MCF 10A (cell line): ENCODE measurements at regions not wholly inside any gene's neighbourhood (a gene's known extent, or its start where the extent isn't known, plus 50 kb on each side); places are given as distances from the start of the nearest gene placed in this dataset.
A peak's percentile ranks its signal among the peaks of the same experiment; 100 is the strongest.
"Not testable (repeated sequence)": the region's sequence is repeated elsewhere in the genome, so short reads cannot be mapped to it uniquely, and the experiment has no call there.

ENCODE experiments used
- BruUV-seq: library from RNA; stranded (reverse); fragments of 400-500 nt; replicated peaks from 2 replicates; lab custom pipeline; 2021; lab: Mats Ljungman, UMichigan
- CTCF ChIA-PET: fragments of 300-600 bp; sonication (Branson Sonifier 250); formaldehyde crosslinking; extraction: SDS; loops from one replicate; lab custom pipeline; 2021; ENCODE audit warnings: antibody characterized with exemption, inconsistent platforms; lab: Yijun Ruan, JAX
- POLR2A ChIA-PET: fragments of 300-600, 350-650 bp; sonication (Branson Sonifier 250); formaldehyde crosslinking; extraction: SDS; loops from one replicate; lab custom pipeline; 2020; ENCODE audit warnings: antibody characterized with exemption, inconsistent platforms; lab: Yijun Ruan, JAX
- DNase-seq: peaks from one replicate; pipeline ENCODE4 v3.0.0-alpha.2; 2018; ENCODE audit not compliant: unreplicated experiment
- H3K27ac Mint-ChIP-seq: one replicate; pipeline ENCODE4 v1.8.0; 2022; ENCODE audit warnings: mild to moderate bottlenecking, low read depth, mixed read lengths; ENCODE audit not compliant: unreplicated experiment
- H3K27me3 Mint-ChIP-seq: one replicate; pipeline ENCODE4 v1.8.0; 2022; ENCODE audit warnings: mixed read lengths; ENCODE audit not compliant: insufficient read depth, unreplicated experiment
- H3K36me3 Mint-ChIP-seq: one replicate; pipeline ENCODE4 v1.8.0; 2022; ENCODE audit warnings: mild to moderate bottlenecking, moderate library complexity, mixed read lengths; ENCODE audit not compliant: insufficient read depth, unreplicated experiment
- H3K4me1 Mint-ChIP-seq: one replicate; pipeline ENCODE4 v1.8.0; 2022; ENCODE audit warnings: mixed read lengths; ENCODE audit not compliant: insufficient read depth, unreplicated experiment
- H3K4me3 Mint-ChIP-seq: one replicate; pipeline ENCODE4 v1.8.0; 2022; ENCODE audit warnings: mild to moderate bottlenecking, moderate library complexity, mixed read lengths; ENCODE audit not compliant: unreplicated experiment
- H3K9me3 Mint-ChIP-seq: one replicate; pipeline ENCODE4 v1.8.0; 2022; ENCODE audit warnings: mixed read lengths; ENCODE audit not compliant: unreplicated experiment
- intact Hi-C: fragments of 100-400 bp; cut with micrococcal nuclease; formaldehyde crosslinking; loops from 2 replicates; pipeline ENCODE4 v1.14.1; 2022
- TF ChIP-seq, protein P1 (sequence below): fragments of 200-600 bp; IDR thresholded peaks from one replicate; pipeline ENCODE4 v1.8.0; 2022; ENCODE audit warnings: antibody characterized with exemption, mild to moderate bottlenecking; ENCODE audit not compliant: unreplicated experiment

DNA sequence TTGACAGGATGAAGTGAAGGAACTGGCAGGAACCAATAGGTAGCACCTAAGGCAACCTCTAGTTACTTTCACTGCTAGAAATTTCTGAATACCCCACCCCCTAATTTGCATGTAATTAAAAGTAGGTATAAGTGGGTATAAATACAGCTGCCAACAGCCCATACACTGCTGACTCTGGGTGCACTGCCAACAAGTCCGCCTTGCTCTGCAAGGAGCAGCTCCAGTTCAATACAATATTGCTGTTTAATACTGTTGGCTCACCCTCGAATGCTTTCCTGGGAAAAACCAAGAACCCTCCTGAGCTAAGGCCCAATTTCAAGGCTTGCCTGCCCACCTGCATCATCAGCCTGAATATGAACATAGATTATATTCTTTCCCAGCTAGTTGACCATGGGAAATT lies 981.9 kb downstream of the ADGRL2 start:
- Mint-ChIP-seq H3K27me3 (no peaks in the 10 kb centered on the region), H3K27ac (no peak overlapping the region), H3K36me3 (no peaks in the 10 kb centered on the region), H3K4me3 (no peak overlapping the region), H3K4me1 (no peaks in the 10 kb centered on the region), H3K9me3 (no peaks in the 10 kb centered on the region)
- DNase-seq: no peak
- CTCF ChIA-PET: interaction anchor here (0.6 kb wide), 1 partner anchor 735 kb away, joined by 3 read pairs; no protein-coding TSS in a partner anchor
- TF ChIP-seq, protein P1, sequence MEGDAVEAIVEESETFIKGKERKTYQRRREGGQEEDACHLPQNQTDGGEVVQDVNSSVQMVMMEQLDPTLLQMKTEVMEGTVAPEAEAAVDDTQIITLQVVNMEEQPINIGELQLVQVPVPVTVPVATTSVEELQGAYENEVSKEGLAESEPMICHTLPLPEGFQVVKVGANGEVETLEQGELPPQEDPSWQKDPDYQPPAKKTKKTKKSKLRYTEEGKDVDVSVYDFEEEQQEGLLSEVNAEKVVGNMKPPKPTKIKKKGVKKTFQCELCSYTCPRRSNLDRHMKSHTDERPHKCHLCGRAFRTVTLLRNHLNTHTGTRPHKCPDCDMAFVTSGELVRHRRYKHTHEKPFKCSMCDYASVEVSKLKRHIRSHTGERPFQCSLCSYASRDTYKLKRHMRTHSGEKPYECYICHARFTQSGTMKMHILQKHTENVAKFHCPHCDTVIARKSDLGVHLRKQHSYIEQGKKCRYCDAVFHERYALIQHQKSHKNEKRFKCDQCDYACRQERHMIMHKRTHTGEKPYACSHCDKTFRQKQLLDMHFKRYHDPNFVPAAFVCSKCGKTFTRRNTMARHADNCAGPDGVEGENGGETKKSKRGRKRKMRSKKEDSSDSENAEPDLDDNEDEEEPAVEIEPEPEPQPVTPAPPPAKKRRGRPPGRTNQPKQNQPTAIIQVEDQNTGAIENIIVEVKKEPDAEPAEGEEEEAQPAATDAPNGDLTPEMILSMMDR: no peak
- POLR2A ChIA-PET: interaction anchor here (0.6 kb wide), 1 partner anchor 344 kb away, joined by 4 read pairs; no protein-coding TSS in a partner anchor
- no TSS peak for BruUV-seq
- intact Hi-C loops: no loop called here

DNA sequence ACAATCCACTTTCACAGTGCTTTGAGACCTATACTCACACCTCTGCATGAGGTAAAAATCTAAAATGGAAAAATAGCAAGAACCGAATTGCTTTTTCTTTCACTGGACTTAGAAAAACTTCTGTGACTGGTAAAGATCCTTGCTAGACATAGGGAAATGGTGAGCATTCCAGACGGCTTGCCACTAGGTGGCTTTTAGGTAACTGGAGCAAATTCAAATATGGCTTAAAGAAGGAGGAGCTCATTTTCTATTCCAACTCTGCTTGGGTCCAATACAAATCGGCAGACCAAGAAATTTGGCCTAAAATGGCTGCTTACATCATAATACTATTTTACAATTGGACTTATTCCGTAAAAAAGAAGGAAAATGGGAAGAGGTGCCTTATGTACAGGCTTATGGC lies 977.9 kb downstream of the ADGRL2 start:
- H3K27me3 Mint-ChIP-seq: no peaks in the 10 kb centered on the region
- TF ChIP-seq, protein P1: no peak
- no peak overlapping the region for H3K27ac Mint-ChIP-seq
- no peaks in the 10 kb centered on the region for H3K9me3 Mint-ChIP-seq
- CTCF ChIA-PET: interaction anchor here (0.6 to 1.4 kb wide), 5 partner anchors 10 to 437 kb away, joined by 3 to 4 read pairs (median 3); no protein-coding TSS in a partner anchor
- intact Hi-C loops: no loop called here
- BruUV-seq: no TSS peak
- no peaks in the 10 kb centered on the region for H3K36me3 Mint-ChIP-seq
- no peaks in the 10 kb centered on the region for H3K4me1 Mint-ChIP-seq
- POLR2A ChIA-PET: interaction anchor here (1.4 kb wide), 1 partner anchor 8 kb away, joined by 4 read pairs; no protein-coding TSS in a partner anchor
- DNase-seq: peak; percentile 24
- H3K4me3 Mint-ChIP-seq: no peak overlapping the region

DNA sequence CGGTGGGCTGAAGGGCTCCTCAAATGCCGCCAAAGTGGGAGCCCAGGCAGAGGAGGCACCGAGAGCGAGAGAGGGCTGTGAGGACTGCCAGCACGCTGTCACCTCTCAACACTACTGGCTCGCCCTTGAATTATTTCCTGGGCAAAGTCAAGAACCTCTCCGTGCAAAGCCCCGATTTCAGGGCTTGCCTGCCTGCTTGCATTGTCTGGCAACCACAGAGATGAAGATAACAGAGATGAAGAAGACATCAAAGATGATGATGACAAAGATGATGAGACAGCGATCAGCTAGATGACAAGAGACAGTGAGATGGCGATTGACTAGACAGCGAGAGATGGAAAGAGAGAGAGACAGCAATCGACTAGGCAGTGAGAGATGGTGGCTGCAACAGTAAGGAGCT lies 976.5 kb downstream of the ADGRL2 start:
- intact Hi-C loops: no loop called here
- Mint-ChIP-seq H3K4me3 (no peak overlapping the region), H3K27me3 (no peaks in the 10 kb centered on the region), H3K4me1 (no peaks in the 10 kb centered on the region), H3K9me3 (no peaks in the 10 kb centered on the region), H3K27ac (no peak overlapping the region), H3K36me3 (no peaks in the 10 kb centered on the region)
- no TSS peak for BruUV-seq
- DNase-seq: no peak
- TF ChIP-seq, protein P1: no peak
- CTCF ChIA-PET: no interaction called here
- POLR2A ChIA-PET: interaction anchor here (1.4 kb wide), 1 partner anchor 10 kb away, joined by 4 read pairs; no protein-coding TSS in a partner anchor

DNA sequence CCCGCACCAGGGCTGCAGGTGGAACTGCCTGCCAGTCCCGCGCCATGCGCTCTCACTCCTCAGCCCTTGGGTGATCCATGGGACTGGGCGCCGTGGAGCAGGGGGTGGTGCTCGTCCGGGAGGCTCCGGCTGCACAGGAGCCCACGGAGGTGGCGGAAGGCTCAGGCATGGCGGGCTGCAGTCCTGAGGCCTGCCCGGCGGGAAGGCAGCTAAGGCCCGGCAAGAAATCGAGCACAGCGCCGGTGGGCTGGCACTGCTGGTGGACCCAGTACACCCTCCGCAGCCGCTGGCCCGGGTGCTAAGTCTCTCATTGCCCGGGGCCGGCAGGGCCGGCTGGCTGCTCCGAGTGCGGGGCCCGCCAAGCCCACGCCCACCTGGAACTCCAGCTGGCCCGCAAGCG lies 976.0 kb downstream of the ADGRL2 start:
- intact Hi-C loops, H3K27me3 Mint-ChIP-seq, H3K27ac Mint-ChIP-seq, H3K4me3 Mint-ChIP-seq, CTCF ChIA-PET, H3K9me3 Mint-ChIP-seq, BruUV-seq, DNase-seq, H3K36me3 Mint-ChIP-seq, POLR2A ChIA-PET, H3K4me1 Mint-ChIP-seq: not testable (repeated sequence)
